ENCODE measurements at regions not wholly inside any gene's neighbourhood (a gene's known extent, or its start where the extent isn't known, plus 50 kb on each side); places are given as distances from the start of the nearest gene placed in this dataset.

DNA sequence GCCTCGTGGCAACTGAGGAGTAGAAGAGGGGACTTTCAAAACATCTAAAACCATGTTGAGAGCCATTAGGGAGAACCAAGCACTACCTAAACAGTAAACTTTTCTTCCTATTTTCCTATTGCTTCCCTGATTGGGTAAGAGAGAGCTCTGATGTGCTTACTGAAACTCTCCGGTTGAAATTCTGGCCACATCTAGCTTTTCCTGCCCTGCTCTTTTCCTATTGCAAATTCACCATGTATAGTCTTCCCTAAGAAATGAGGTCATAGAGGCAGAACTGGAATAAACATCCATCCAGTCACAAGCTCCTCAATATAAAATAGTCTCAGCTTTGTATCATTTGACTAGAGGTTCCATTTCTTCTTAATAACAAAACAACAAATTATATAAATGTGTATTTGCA, 199.5 kb upstream of the CNR1 start:
- TF ChIP-seq CTCF (IDR thresholded peaks at IDR 0.05; ENCODE audit: low read depth, low read length) (no peak), POLR2A (IDR thresholded peaks at IDR 0.05; ENCODE audit: extremely low read depth, insufficient read length) (no peak), MAX (IDR thresholded peaks at IDR 0.05; ENCODE audit: low read depth, low read length) (no peak), MYC (IDR thresholded peaks at IDR 0.05; ENCODE audit: low read depth, low read length) (no peak)
